ENCODE measurements at regions not wholly inside any gene's neighbourhood (a gene's known extent, or its start where the extent isn't known, plus 50 kb on each side); places are given as distances from the start of the nearest gene placed in this dataset.

- TF ChIP-seq ELF4 (IDR thresholded peaks at IDR 0.05) (no peak), BHLHE40 (IDR thresholded peaks at IDR 0.05; ENCODE audit: borderline replicate concordance) (no peak), FOXM1 (IDR thresholded peaks at IDR 0.05; ENCODE audit: borderline replicate concordance) (no peak), L3MBTL2 (conservative IDR thresholded peaks at IDR 0.05) (no peak), PKNOX1 (IDR thresholded peaks at IDR 0.05) (no peak), CTBP1 (IDR thresholded peaks at IDR 0.05; ENCODE audit: borderline replicate concordance) (no peak), ARNT (IDR thresholded peaks at IDR 0.05) (no peak), FOXA1 (IDR thresholded peaks at IDR 0.05) (no peak), TARDBP (IDR thresholded peaks at IDR 0.05) (no peak), HDGF (IDR thresholded peaks at IDR 0.05; ENCODE audit: borderline replicate concordance) (no peak), SP1 (IDR thresholded peaks at IDR 0.05) (no peak), NFRKB (IDR thresholded peaks at IDR 0.05) (no peak)
Measured at GRCh38 chr1:30100524-30100862, 622.9 kb downstream of the MATN1 start.
